Dendritic cell treated with granulocyte-macrophage colony-stimulating factor and Interleukin-4, amounts not matched to agents 40 ng/mL and 50 ng/mL, for 4 days (primary cell): ENCODE measurements at regions not wholly inside any gene's neighbourhood (a gene's known extent, or its start where the extent isn't known, plus 50 kb on each side); places are given as distances from the start of the nearest gene placed in this dataset.

Experiments used
- H3K27ac Mint-ChIP-seq: one replicate; pipeline ENCODE4 v1.8.0; 2022; ENCODE audit warnings: mild to moderate bottlenecking, mixed read lengths
- H3K27me3 Mint-ChIP-seq: one replicate; pipeline ENCODE4 v1.8.0; 2022; ENCODE audit warnings: mild to moderate bottlenecking, mixed read lengths
- H3K36me3 Mint-ChIP-seq: one replicate; pipeline ENCODE4 v1.8.0; 2022; ENCODE audit warnings: low read depth, mixed read lengths
- H3K4me1 Mint-ChIP-seq: one replicate; pipeline ENCODE4 v1.8.0; 2022; ENCODE audit warnings: low read depth, mixed read lengths
- H3K4me3 Mint-ChIP-seq: one replicate; pipeline ENCODE4 v1.8.0; 2022; ENCODE audit warnings: mild to moderate bottlenecking, moderate library complexity, mixed read lengths
- H3K9me3 Mint-ChIP-seq: one replicate; pipeline ENCODE4 v1.8.0; 2022; ENCODE audit warnings: mixed read lengths
- intact Hi-C: fragments of 100-400 bp; cut with micrococcal nuclease; formaldehyde crosslinking; loops from one replicate; pipeline ENCODE4 v1.15.0; 2022

DNA sequence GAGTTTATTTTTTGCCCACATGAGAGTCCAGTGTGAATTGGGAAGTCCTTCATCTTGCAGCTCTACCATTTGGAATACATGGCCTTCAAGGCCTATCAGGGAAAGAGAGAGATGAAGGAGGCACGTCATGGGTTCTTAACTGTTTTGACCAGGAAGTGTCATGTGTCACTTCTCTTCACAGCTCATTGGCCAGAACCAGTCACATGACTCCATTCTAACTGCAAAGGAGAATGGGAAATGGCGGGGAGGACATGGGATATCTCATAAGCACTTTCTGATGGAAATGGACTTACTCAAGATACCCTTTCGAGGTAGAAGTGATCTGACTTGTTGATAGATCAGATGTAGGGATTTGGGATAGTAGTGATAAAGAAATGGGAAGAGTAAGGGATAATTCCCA lies 57.9 kb upstream of the CES5A start:
- H3K4me3 Mint-ChIP-seq, result no peak overlapping the region
- H3K9me3 Mint-ChIP-seq, result no peaks in the 10 kb centered on the region
- intact Hi-C loops, result no loop called here
- no peaks in the 10 kb centered on the region for H3K4me1 Mint-ChIP-seq
- no peaks in the 10 kb centered on the region for H3K36me3 Mint-ChIP-seq
- H3K27ac Mint-ChIP-seq, result no peak overlapping the region
- H3K27me3 Mint-ChIP-seq, result no peaks in the 10 kb centered on the region

DNA sequence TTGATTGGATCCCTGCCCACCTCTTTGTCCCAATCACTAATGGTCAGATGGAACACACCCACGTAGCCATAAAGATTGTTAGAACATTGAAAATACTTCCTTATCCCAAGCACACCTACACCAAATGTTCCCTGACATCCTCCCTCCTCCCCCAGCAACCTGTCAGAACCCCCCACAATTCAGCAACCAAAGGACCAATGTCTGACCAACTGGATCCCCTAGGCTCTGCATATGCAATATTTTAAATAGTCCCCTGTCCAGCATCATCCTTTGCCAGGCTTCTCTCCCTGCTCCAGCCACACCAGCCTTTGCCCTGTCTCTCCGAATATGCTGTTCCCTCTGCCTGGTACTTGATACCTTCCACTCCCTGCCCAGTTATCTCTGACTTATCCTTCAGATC lies 54.9 kb upstream of the CES5A start:
- H3K27me3 Mint-ChIP-seq, result peaks cover 5% of the 10 kb centered on the region
- intact Hi-C loops, result no loop called here
- no peaks in the 10 kb centered on the region for H3K36me3 Mint-ChIP-seq
- H3K4me1 Mint-ChIP-seq, result no peaks in the 10 kb centered on the region
- no peaks in the 10 kb centered on the region for H3K9me3 Mint-ChIP-seq
- H3K4me3 Mint-ChIP-seq, result no peak overlapping the region
- H3K27ac Mint-ChIP-seq, result no peak overlapping the region

DNA sequence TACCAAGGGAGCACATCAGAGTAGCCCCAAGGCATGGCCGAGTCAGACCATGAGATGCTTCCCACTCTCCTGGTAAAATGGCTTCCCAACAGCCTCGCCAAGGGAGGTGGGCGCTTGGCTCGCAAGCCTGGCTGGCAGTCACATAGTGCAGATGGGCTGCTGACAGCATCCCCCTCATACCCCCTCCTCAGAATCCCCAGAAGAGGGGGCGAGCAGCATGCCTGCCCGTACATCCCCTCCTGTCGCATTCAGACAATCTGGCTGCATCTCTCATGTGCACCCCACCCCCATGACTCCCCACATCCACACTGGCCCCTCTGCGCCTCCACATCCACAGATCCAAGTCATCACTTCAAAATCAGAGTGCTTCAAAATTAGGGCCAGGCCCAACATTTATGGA lies 54.0 kb upstream of the CES5A start:
- H3K9me3 Mint-ChIP-seq, result no peaks in the 10 kb centered on the region
- H3K4me1 Mint-ChIP-seq, result no peaks in the 10 kb centered on the region
- H3K4me3 Mint-ChIP-seq, result no peak overlapping the region
- no peak overlapping the region for H3K27ac Mint-ChIP-seq
- H3K27me3 Mint-ChIP-seq, result peaks cover 7% of the 10 kb centered on the region
- intact Hi-C loops, result no loop called here
- H3K36me3 Mint-ChIP-seq, result no peaks in the 10 kb centered on the region

DNA sequence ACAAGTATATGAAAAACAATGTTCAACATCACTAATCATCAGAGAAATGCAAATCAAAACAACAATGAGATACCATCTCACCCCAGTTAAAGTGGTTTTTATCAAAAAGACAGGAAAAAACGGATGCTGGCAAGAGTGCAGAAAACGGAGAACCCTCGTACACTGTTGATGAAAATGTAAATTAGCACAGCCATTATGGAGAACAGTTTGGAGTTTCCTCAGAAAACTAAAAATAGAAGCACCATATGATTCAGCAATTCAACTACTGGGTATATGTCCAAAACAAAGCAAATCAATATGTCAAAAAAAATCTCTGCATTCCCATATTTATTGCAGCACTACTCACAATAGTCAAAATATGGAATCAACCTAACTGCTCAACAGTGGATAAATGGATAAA lies 50.1 kb upstream of the CES5A start:
- Mint-ChIP-seq H3K4me3 (no peak overlapping the region), H3K27me3 (peaks cover 13% of the 10 kb centered on the region), H3K36me3 (no peaks in the 10 kb centered on the region), H3K9me3 (peaks cover 7% of the 10 kb centered on the region), H3K4me1 (no peaks in the 10 kb centered on the region), H3K27ac (no peak overlapping the region)
- intact Hi-C loops, result no loop called here
